ENCODE measurements at regions not wholly inside any gene's neighbourhood (a gene's known extent, or its start where the extent isn't known, plus 50 kb on each side); places are given as distances from the start of the nearest gene placed in this dataset.
"Not testable (repeated sequence)": the region's sequence is repeated elsewhere in the genome, so short reads cannot be mapped to it uniquely, and the experiment has no call there.

GRCh38 chr2:16974688-16975087, 309.1 kb upstream of the CYRIA start:
- H3K4me3 ChIP-seq (ENCODE audit: low read depth, low read length): no peak overlapping the region
- ChIA-PET POLR2A (no interaction called here), CTCF (no interaction called here)
- no peak for DNase-seq (ENCODE audit: low read depth, low spot score)
- TF ChIP-seq CTCF (IDR thresholded peaks at IDR 0.05; ENCODE audit: insufficient read depth, low read length, missing control alignments): no peak

- H3K4me3 ChIP-seq (ENCODE audit: low read depth, low read length): no peak overlapping the region
- CTCF ChIA-PET: no interaction called here
- no peak for TF ChIP-seq CTCF (IDR thresholded peaks at IDR 0.05; ENCODE audit: insufficient read depth, low read length, missing control alignments)
- DNase-seq (ENCODE audit: low read depth, low spot score): no peak
- POLR2A ChIA-PET: no interaction called here
Measured at GRCh38 chr2:16973586-16974286, 308.1 kb upstream of the CYRIA start.

GRCh38 chr2:16972276-16972675, 306.6 kb upstream of the CYRIA start:
- no peak for TF ChIP-seq CTCF (IDR thresholded peaks at IDR 0.05; ENCODE audit: insufficient read depth, low read length, missing control alignments)
- ChIA-PET CTCF (no interaction called here), POLR2A (no interaction called here)
- no peak for DNase-seq (ENCODE audit: low read depth, low spot score)
- H3K4me3 ChIP-seq (ENCODE audit: low read depth, low read length): no peak overlapping the region

GRCh38 chr2:16971722-16972234, 306.1 kb upstream of the CYRIA start:
- DNase-seq (ENCODE audit: low read depth, low spot score): no peak
- POLR2A ChIA-PET: no interaction called here
- CTCF ChIA-PET: no interaction called here
- H3K4me3 ChIP-seq (ENCODE audit: low read depth, low read length): no peak overlapping the region
- TF ChIP-seq CTCF (IDR thresholded peaks at IDR 0.05; ENCODE audit: insufficient read depth, low read length, missing control alignments): no peak

- POLR2A ChIA-PET; H3K4me3 ChIP-seq (ENCODE audit: low read depth, low read length); DNase-seq (ENCODE audit: low read depth, low spot score); CTCF ChIA-PET: not testable (repeated sequence)
Measured at GRCh38 chr2:16970948-16971347, 305.3 kb upstream of the CYRIA start.

- DNase-seq (ENCODE audit: low read depth, low spot score): no peak
- H3K4me3 ChIP-seq (ENCODE audit: low read depth, low read length): no peak overlapping the region
- no peak for TF ChIP-seq CTCF (IDR thresholded peaks at IDR 0.05; ENCODE audit: insufficient read depth, low read length, missing control alignments)
- ChIA-PET CTCF (no interaction called here), POLR2A (no interaction called here)
Measured at GRCh38 chr2:16962505-16962904, 296.9 kb upstream of the CYRIA start.

GRCh38 chr2:16960579-16960978, 294.9 kb upstream of the CYRIA start:
- no peak for TF ChIP-seq CTCF (IDR thresholded peaks at IDR 0.05; ENCODE audit: insufficient read depth, low read length, missing control alignments)
- DNase-seq (ENCODE audit: low read depth, low spot score): no peak
- CTCF ChIA-PET: no interaction called here
- POLR2A ChIA-PET: no interaction called here
- no peak overlapping the region for H3K4me3 ChIP-seq (ENCODE audit: low read depth, low read length)

Measured in AG04449 (cell line).